Testis (tissue), 2 donors: ENCODE measurements at regions not wholly inside any gene's neighbourhood (a gene's known extent, or its start where the extent isn't known, plus 50 kb on each side); places are given as distances from the start of the nearest gene placed in this dataset.

Experiments used
- DNase-seq: peaks from one replicate; pipeline ENCODE4 v3.0.0-alpha.2; 2019
- H3K27ac ChIP-seq, 2 donors: fragments of 200-600 bp; sonication (generic); one replicate each; pipeline ENCODE4 v1.5.1; 2019
- H3K27me3 ChIP-seq: fragments of 200-600 bp; sonication (generic); one replicate; pipeline ENCODE4 v1.5.1; 2019
- H3K36me3 ChIP-seq: fragments of 200-600 bp; sonication (generic); one replicate; pipeline ENCODE4 v1.5.1; 2017; ENCODE audit warnings: low read depth; ENCODE audit errors: missing control alignments
- H3K4me1 ChIP-seq: fragments of 200-600 bp; sonication (generic); one replicate; pipeline ENCODE4 v1.5.1; 2019
- H3K4me3 ChIP-seq, 2 donors: fragments of 200-600 bp; sonication (generic); one replicate each; pipeline ENCODE4 v1.5.1; 2017 to 2019
- H3K9me3 ChIP-seq: fragments of 200-600 bp; sonication (generic); one replicate; pipeline ENCODE4 v1.5.1; 2017
- POLR2A ChIP-seq: fragments of 450-650 bp; IDR thresholded peaks from one replicate; pipeline ENCODE4 v1.6.1; 2017; ENCODE audit warnings: antibody characterized with exemption, mild to moderate bottlenecking, moderate library complexity
- WGBS, 2 donors: methylation state at CpG; one replicate each; pipeline ENCODE4 v1.1.5; 2018; 5-methylcytosine and 5-hydroxymethylcytosine counted together
- intact Hi-C: fragments of 100-400 bp; cut with DNase I; formaldehyde crosslinking; loops from one replicate; pipeline ENCODE4 v1.15.1; 2023; ENCODE audit warnings: low total_unique reads
- TF ChIP-seq, protein P1 (sequence below), 3 experiments: fragments of 450-650 bp in 2 of 3; fragments of 200-600 bp in 1 of 3; sonication (generic) in 1 of 3; IDR thresholded peaks; one replicate each; pipeline ENCODE4 v1.5.1; 2016 to 2019; ENCODE audit warnings: antibody characterized with exemption in 3 of 3, mild to moderate bottlenecking in 2 of 3, moderate library complexity in 1 of 3

DNA sequence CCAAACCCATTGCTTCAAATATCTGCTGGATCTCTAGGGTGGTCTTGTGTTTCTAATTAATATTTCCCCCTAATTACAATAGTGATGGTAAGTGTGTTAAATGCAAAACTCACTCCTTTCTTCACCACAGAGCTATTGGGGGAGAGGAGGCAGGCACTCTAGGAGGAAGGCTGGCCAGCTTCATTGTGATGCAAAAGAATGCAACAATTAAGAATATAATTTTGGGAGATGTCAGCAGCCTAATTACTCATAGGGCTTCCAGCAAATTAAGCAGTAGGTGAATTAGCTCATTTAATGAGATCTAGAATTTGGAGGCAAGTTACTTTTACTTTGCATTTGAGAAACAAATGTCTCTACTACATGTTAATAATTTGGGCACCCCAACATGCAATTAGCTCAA is 560.4 kb upstream of the DAB1 start:
- H3K27ac ChIP-seq: no peak overlapping the region
- no peaks in the 10 kb centered on the region for H3K9me3 ChIP-seq
- intact Hi-C loops: no loop called here
- H3K36me3 ChIP-seq: no peaks in the 10 kb centered on the region
- TF ChIP-seq, protein P1, sequence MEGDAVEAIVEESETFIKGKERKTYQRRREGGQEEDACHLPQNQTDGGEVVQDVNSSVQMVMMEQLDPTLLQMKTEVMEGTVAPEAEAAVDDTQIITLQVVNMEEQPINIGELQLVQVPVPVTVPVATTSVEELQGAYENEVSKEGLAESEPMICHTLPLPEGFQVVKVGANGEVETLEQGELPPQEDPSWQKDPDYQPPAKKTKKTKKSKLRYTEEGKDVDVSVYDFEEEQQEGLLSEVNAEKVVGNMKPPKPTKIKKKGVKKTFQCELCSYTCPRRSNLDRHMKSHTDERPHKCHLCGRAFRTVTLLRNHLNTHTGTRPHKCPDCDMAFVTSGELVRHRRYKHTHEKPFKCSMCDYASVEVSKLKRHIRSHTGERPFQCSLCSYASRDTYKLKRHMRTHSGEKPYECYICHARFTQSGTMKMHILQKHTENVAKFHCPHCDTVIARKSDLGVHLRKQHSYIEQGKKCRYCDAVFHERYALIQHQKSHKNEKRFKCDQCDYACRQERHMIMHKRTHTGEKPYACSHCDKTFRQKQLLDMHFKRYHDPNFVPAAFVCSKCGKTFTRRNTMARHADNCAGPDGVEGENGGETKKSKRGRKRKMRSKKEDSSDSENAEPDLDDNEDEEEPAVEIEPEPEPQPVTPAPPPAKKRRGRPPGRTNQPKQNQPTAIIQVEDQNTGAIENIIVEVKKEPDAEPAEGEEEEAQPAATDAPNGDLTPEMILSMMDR (IDR thresholded peaks at IDR 0.05): no peak
- no peak for TF ChIP-seq POLR2A
- no peaks in the 10 kb centered on the region for H3K4me1 ChIP-seq
- H3K4me3 ChIP-seq: no peak overlapping the region
- DNase-seq: no peak
- no peaks in the 10 kb centered on the region for H3K27me3 ChIP-seq

DNA sequence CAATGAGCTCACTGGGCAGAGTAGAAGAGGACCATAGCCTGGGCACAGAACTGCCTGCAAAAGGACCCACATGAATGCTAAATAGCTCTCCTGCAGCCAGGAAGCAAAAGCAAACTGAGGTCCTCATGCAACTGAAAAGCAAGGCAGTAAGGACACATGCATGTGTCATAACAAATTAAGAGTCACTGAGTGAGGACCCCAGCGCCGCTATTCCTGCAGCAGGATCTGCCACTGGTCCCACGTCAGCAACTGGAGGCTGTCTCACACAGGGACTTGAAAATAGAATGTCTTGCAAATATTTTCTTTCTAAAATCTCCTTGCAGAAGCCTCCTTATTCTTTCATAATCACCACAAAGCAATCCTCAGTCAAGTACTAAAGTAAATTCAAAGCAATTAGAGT is 559.6 kb upstream of the DAB1 start:
- Histone ChIP-seq H3K4me3 (no peak overlapping the region), H3K27me3 (no peaks in the 10 kb centered on the region), H3K36me3 (no peaks in the 10 kb centered on the region), H3K9me3 (no peaks in the 10 kb centered on the region), H3K27ac (no peak overlapping the region), H3K4me1 (no peaks in the 10 kb centered on the region)
- intact Hi-C loops: no loop called here
- no peak for DNase-seq
- WGBS, 2 donors: 91 to 93% methylated on average over 3 of the region's 3 CpGs
- TF ChIP-seq, protein P1 (IDR thresholded peaks at IDR 0.05): no peak
- TF ChIP-seq POLR2A: no peak

DNA sequence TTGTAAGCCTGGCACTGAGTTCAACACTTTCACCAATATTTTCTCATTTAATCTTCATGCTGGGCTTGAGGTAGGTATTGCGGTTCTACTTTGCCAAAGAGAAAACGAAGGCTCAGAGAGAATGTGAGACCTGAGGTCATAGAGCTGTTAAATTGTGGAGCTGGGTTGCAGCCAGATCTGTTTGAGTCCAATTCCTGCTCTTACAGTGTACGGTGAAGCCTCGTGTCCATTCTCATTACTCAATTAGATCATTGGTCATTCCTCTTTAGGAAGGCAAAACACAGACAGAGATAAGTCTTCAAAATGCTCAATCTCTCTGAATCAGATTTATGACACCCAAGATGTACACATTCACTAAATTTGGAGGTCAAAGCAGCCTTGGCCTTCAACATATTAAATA is 559.0 kb upstream of the DAB1 start:
- no peak overlapping the region for H3K27ac ChIP-seq
- H3K9me3 ChIP-seq: no peaks in the 10 kb centered on the region
- DNase-seq: no peak
- H3K4me1 ChIP-seq: no peaks in the 10 kb centered on the region
- H3K27me3 ChIP-seq: no peaks in the 10 kb centered on the region
- intact Hi-C loops: no loop called here
- 71 to 73% methylated on average over 4 of the region's 4 CpGs for WGBS, 2 donors
- no peaks in the 10 kb centered on the region for H3K36me3 ChIP-seq
- TF ChIP-seq, protein P1 (IDR thresholded peaks at IDR 0.05): no peak
- no peak for TF ChIP-seq POLR2A
- H3K4me3 ChIP-seq: no peak overlapping the region

DNA sequence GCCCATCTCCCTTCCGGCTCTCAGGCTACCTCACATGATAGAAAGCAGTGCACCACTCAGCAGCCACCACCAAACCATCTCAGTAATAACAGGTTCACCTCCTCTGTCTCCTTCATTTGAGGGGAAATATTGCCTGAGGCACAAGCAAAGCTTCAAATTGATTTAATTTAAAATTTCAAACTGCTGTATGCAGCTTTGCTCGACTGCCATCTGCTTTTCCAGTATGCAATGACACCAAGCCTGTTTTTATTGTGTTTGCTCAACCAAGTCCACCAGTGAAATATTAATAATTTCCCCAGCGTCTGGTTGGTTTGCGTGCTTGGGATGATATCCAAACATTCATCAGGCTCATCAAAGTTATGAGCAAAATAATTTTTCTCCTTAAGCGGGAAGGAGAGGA is 552.4 kb upstream of the DAB1 start:
- no peaks in the 10 kb centered on the region for H3K36me3 ChIP-seq
- H3K4me1 ChIP-seq: no peaks in the 10 kb centered on the region
- H3K4me3 ChIP-seq: no peak overlapping the region
- H3K27me3 ChIP-seq: no peaks in the 10 kb centered on the region
- no peak for DNase-seq
- no peaks in the 10 kb centered on the region for H3K9me3 ChIP-seq
- WGBS, 2 donors: 86% methylated on average over 5 of the region's 5 CpGs
- TF ChIP-seq POLR2A: no peak
- TF ChIP-seq, protein P1 (IDR thresholded peaks at IDR 0.05): no peak
- no peak overlapping the region for H3K27ac ChIP-seq
- intact Hi-C loops: no loop called here

DNA sequence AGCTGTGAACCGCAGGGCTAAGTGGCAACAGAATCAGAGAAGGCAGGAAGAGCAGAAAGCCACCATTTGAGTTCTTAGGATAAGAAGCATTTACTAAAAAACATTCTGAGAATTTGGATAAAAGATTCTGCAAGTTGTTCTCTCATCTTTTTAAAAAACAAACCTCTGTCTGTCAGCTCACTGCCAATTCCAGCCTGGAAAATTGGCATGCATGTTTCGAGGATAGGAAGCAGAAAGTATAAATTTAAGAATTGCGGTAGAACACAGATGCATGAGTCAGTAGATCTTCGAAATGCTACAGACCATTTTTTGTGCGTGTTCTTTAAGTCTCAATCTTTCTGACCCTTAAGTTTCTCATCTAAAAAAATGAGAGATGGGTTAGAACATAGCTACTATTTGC is 544.5 kb upstream of the DAB1 start:
- Histone ChIP-seq H3K9me3 (no peaks in the 10 kb centered on the region), H3K36me3 (no peaks in the 10 kb centered on the region), H3K27me3 (no peaks in the 10 kb centered on the region), H3K4me3 (no peak overlapping the region), H3K27ac (no peak overlapping the region), H3K4me1 (no peaks in the 10 kb centered on the region)
- intact Hi-C loops: no loop called here
- no peak for DNase-seq
- TF ChIP-seq, protein P1 (IDR thresholded peaks at IDR 0.05): no peak
- TF ChIP-seq POLR2A: no peak
- WGBS, 2 donors: 69 to 74% methylated on average over 5 of the region's 5 CpGs
